Adrenal gland (tissue), 9 donors: ENCODE measurements at regions not wholly inside any gene's neighbourhood (a gene's known extent, or its start where the extent isn't known, plus 50 kb on each side); places are given as distances from the start of the nearest gene placed in this dataset.

Source experiments
- DNase-seq, 7 donors: peaks; one replicate each; pipeline ENCODE4 v3.0.0-alpha.2; 2019 to 2020
- H3K27ac ChIP-seq, 5 donors: fragments of 200-600 bp; sonication (generic) in 4 of 5; 1 replicate in 3 of 5; 2 replicates in 2 of 5; pipeline versions ENCODE4 v1.5.1 to v1.8.0; 2016 to 2020; ENCODE audit warnings: mild to moderate bottlenecking in 1 of 5
- H3K27me3 ChIP-seq: fragments of 200-600 bp; 2 replicates; pipeline ENCODE4 v1.8.0; 2021
- H3K36me3 ChIP-seq, 2 donors: fragments of 200-600 bp; replicated peaks in 1 of 2; 1 replicate in 1 of 2; 2 replicates in 1 of 2; pipeline versions ENCODE4 v1.5.1 to v1.8.0; 2018 to 2022
- H3K4me1 ChIP-seq, 2 donors: fragments of 200-600 bp; replicated peaks in 1 of 2; 1 replicate in 1 of 2; 2 replicates in 1 of 2; pipeline versions ENCODE4 v1.5.1 to v1.8.0; 2018 to 2021
- H3K4me3 ChIP-seq, 4 donors: fragments of 200-600 bp; sonication (generic) in 3 of 4; one replicate each; pipeline ENCODE4 v1.5.1; 2016 to 2018
- H3K9me3 ChIP-seq, 3 donors: fragments of 200-600 bp; sonication (generic) in 1 of 3; replicated peaks in 1 of 3; 1 replicate in 2 of 3; 2 replicates in 1 of 3; pipeline versions ENCODE4 v1.5.1 to v1.8.0; 2016 to 2021
- POLR2A ChIP-seq, 2 donors: fragments of 450-650 bp; IDR thresholded peaks; one replicate each; pipeline ENCODE4 v1.6.1; 2017; ENCODE audit warnings: antibody characterized with exemption in 2 of 2, mild to moderate bottlenecking in 2 of 2, moderate library complexity in 1 of 2
- WGBS, 4 donors: extraction: QIAGEN DNeasy Blood & Tissue Kit in 2 of 4; methylation state at CpG; one replicate each; pipeline versions ENCODE4 v1.1.5 to v1.1.7; 2013 to 2017; 5-methylcytosine and 5-hydroxymethylcytosine counted together
- intact Hi-C, 2 donors: fragments of 100-400 bp; cut with DNase I; formaldehyde crosslinking; loops; one replicate each; pipeline versions ENCODE4 v1.14.1 to v1.15.0; 2022 to 2023
- TF ChIP-seq, protein P1 (sequence below), 6 experiments: fragments of 450-650 bp in 4 of 6; fragments of 200-600 bp in 2 of 6; sonication (generic) in 1 of 6; IDR thresholded peaks; 1 replicate in 5 of 6; 2 replicates in 1 of 6; pipeline versions ENCODE4 v1.5.1 to v1.8.0; 2016 to 2021; ENCODE audit warnings: antibody characterized with exemption in 6 of 6, mild to moderate bottlenecking in 2 of 6, moderate library complexity in 1 of 6
- donor health status: healthy with polysubstance abuse.
- donor health status: Bipolar disorder and iron deficiency.
- donor health status: DM: yes; HTN: yes; CAD: no.
- donor health status: DM: no; HTN: no; CAD: no.
- donor health status: DM: no; HTN: no; CAD: no.

DNA sequence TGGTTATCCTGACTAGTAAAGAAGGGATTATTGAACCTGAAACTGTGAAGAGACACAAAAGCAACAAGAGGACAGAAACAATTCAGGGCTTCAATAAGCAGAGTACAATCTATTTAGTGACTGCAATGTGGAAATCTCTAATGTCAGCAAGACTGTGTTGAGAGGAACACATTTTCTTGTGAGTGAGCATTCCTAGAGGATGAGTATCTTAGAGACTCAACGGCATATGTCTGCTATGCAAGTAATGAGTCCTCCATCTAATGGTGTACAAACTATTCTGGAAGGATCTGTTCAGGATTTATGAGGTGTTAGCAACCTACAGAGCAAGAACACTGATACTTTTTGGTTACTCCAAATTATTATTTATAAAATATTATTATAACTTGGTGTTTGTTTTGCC, 226.5 kb upstream of the NDN start:
- H3K36me3 ChIP-seq = no peaks in the 10 kb centered on the region
- no peak overlapping the region for H3K4me3 ChIP-seq
- TF ChIP-seq, protein P1, sequence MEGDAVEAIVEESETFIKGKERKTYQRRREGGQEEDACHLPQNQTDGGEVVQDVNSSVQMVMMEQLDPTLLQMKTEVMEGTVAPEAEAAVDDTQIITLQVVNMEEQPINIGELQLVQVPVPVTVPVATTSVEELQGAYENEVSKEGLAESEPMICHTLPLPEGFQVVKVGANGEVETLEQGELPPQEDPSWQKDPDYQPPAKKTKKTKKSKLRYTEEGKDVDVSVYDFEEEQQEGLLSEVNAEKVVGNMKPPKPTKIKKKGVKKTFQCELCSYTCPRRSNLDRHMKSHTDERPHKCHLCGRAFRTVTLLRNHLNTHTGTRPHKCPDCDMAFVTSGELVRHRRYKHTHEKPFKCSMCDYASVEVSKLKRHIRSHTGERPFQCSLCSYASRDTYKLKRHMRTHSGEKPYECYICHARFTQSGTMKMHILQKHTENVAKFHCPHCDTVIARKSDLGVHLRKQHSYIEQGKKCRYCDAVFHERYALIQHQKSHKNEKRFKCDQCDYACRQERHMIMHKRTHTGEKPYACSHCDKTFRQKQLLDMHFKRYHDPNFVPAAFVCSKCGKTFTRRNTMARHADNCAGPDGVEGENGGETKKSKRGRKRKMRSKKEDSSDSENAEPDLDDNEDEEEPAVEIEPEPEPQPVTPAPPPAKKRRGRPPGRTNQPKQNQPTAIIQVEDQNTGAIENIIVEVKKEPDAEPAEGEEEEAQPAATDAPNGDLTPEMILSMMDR (IDR thresholded peaks at IDR 0.05) = no peak
- no peak for TF ChIP-seq POLR2A (IDR thresholded peaks at IDR 0.05)
- H3K4me1 ChIP-seq = no peaks in the 10 kb centered on the region
- H3K27me3 ChIP-seq = no peaks in the 10 kb centered on the region
- 57 to 72% (median 62%) methylated on average over 1 of the region's 1 CpG for WGBS, 4 donors
- intact Hi-C loops = no loop called here
- DNase-seq = no peak
- H3K9me3 ChIP-seq = no peaks in the 10 kb centered on the region
- no peak overlapping the region for H3K27ac ChIP-seq

DNA sequence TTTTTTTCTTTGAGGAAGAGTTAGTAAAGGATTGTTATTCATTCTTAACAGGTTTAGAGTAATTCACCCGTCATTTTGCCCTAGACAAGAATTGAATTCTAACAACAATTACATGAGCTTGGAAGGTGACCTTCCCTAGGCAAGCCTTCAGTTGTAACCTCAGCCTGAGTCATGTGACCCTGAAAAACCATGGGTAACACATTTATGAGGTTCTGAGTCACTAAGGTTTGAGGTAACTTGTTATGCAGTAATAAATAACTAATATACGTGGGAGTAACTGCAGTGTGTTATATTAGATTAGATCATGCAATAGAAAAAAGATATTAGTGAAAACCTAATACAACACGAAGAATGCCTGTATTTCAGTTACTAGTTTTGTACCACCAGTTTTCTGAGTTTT, 237.6 kb upstream of the NDN start:
- 51 to 60% (median 59%) methylated on average over 3 of the region's 3 CpGs for WGBS, 4 donors

DNA sequence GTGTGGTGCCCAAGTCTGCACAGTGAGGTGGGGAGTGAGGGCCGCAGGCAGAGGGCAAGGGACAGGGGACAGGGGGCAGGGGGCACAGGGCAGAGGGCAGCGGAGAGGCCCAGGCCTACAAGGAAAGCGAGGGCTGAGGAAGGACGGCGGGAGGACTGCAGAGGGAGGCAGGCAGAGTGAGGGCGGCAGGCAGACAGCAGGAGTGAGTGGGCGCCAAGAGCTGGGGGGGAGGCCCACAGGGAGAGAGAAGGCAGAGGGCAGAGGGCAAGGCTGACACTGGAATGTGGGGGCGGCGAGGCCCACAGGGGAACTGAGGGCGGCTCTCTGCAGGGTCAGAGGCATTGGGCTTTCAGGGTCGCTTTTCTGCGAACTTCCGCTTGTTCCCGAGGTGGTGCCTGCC, 267.8 kb upstream of the NDN start:
- H3K27ac ChIP-seq = no peak overlapping the region
- TF ChIP-seq, protein P1 (IDR thresholded peaks at IDR 0.05) = no peak
- no peak for TF ChIP-seq POLR2A (IDR thresholded peaks at IDR 0.05)
- H3K27me3 ChIP-seq = no peaks in the 10 kb centered on the region
- WGBS, 4 donors = 66 to 78% (median 73%) methylated on average over 14 of the region's 14 CpGs
- H3K4me3 ChIP-seq = no peak overlapping the region
- intact Hi-C loops = no loop called here
- no peak for DNase-seq
- no peaks in the 10 kb centered on the region for H3K9me3 ChIP-seq
- no peaks in the 10 kb centered on the region for H3K36me3 ChIP-seq
- no peaks in the 10 kb centered on the region for H3K4me1 ChIP-seq

More for the DNA sequence above, 237.6 kb upstream of the NDN start:
- Histone ChIP-seq H3K27ac (no peak overlapping the region), H3K9me3 (no peaks in the 10 kb centered on the region), H3K36me3 (no peaks in the 10 kb centered on the region), H3K27me3 (no peaks in the 10 kb centered on the region), H3K4me3 (no peak overlapping the region), H3K4me1 (no peaks in the 10 kb centered on the region)
- TF ChIP-seq POLR2A (IDR thresholded peaks at IDR 0.05) = no peak
- TF ChIP-seq, protein P1 (IDR thresholded peaks at IDR 0.05) = no peak
- no peak for DNase-seq
- intact Hi-C loops = no loop called here

DNA sequence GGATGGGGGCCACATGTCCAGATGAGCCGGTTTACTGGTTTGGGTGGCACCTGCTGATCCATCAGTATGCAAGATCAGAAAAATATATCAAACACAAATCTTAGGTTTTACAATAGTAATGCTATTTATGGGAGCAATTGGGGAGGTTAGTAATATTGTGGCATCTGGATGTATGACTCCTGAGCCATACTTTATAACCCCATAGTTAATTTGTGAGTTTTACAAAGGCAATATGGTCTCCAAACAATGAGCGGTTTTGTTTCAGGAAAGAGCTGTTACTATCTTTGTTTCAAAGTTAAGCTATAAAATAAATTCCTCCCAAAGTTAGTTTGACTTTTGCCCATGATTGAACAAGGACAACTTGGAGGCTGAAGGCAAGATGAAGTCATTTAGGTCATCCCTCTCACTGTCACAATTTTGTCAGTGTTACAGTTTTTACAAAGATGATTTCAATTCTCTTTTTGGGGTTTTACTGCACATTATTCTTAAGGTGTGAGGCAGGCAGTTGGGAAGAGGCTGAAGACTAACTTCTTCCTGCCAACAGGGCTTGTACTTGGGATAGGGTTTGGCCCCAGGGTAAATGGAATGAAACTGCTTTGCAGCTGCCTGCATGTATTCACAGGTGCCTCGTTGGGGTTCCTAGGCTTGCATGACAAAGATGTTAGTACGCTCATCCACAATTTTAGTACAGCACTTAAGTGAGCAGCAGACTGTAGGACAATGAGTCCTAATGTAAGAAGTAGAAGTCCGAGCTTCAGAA, 296.6 kb upstream of the NDN start:
- Histone ChIP-seq H3K27me3 (no peaks in the 10 kb centered on the region), H3K4me1 (no peaks in the 10 kb centered on the region), H3K9me3 (no peaks in the 10 kb centered on the region), H3K36me3 (no peaks in the 10 kb centered on the region), H3K27ac (no peak overlapping the region), H3K4me3 (no peak overlapping the region)
- TF ChIP-seq, protein P1 (IDR thresholded peaks at IDR 0.05) = no peak
- TF ChIP-seq POLR2A (IDR thresholded peaks at IDR 0.05) = no peak
- WGBS, 4 donors = 61 to 70% (median 68%) methylated on average over 5 of the region's 5 CpGs
- intact Hi-C loops = no loop called here
- DNase-seq = no peak
